ENCODE measurements at regions not wholly inside any gene's neighbourhood (a gene's known extent, or its start where the extent isn't known, plus 50 kb on each side); places are given as distances from the start of the nearest gene placed in this dataset.

DNA sequence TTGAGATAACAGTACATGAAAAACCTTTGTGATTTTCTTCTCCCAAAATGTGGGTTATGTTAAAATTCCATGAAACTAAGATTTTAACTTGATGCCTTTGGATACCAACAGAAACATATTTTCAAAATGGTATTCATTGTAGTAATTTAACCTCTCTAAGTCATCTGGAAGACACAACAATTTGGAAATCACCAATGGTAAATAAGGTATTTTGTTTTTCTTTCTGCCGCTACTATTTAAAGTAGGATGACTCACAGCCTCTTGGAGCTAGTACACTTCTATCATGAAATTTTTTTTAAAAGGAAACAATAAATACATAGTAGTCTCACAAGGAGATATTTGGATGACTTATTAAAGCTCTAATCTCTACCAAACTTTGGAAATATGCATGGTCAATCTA is 291.6 kb upstream of the VEPH1 start:
- DNase-seq, result no peak

DNA sequence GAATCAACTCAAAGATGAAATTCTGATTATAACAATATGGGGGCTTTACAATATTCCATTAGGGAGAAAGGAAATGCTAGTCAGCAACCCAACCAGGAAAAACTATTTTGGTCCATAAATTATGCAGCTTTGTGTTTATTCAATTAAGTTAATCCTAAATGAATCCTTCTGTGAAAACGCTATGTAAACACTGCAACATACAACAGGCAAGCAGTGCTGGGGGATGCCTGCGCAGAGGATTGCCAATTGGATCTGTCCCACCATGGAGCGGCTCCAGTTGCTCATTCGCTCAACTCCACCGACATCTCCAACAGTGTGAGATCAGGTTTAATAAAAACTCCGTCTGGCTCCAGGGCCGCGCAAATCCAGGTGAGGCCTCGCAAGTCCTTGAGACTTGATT is 290.5 kb upstream of the VEPH1 start:
- DNase-seq, result no peak

- DNase-seq, result no peak
These were observed 285.9 kb upstream of the VEPH1 start for GRCh38 chr3:157789162-157789561.

- DNase-seq, result no peak
These were observed 283.4 kb upstream of the VEPH1 start for GRCh38 chr3:157786618-157787017.

- DNase-seq, result no peak
These were observed 283.0 kb upstream of the VEPH1 start for GRCh38 chr3:157786211-157786610.

DNA sequence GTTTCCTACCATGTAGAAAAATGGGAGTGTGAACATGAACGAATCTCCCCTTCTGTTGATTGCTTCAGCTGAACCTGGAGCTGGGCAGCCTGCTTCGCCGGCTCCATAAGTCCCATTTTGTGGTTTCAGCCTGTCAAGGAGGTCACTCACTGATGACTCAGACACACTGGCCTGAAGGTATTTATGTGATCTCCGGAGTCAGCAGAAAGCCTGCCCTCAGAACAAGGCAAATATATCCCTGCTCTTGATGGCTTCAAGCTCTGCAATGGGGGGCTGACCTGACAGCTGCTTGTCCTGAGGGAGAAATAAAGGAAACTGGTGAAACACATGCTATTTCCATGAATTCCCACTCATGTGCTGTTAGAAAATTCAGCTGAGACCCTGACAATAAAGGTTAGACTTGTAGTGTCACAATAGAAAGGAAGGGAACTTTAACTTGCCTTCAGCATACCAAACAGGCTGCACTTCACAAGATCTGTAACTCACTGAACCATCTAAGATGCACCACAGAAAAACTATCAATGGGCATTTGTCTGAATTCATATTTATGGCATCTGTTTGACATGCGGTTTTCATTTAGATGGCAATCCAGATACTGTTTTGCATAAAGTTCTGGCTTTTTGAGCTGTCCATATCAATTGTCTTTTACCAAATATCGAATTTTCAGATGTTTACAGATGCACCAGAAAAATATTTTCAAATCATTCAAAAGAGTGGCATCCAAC is 282.0 kb upstream of the VEPH1 start:
- no peak for DNase-seq

- no peak for DNase-seq
These were observed 279.0 kb upstream of the VEPH1 start for GRCh38 chr3:157782236-157782635.

DNA sequence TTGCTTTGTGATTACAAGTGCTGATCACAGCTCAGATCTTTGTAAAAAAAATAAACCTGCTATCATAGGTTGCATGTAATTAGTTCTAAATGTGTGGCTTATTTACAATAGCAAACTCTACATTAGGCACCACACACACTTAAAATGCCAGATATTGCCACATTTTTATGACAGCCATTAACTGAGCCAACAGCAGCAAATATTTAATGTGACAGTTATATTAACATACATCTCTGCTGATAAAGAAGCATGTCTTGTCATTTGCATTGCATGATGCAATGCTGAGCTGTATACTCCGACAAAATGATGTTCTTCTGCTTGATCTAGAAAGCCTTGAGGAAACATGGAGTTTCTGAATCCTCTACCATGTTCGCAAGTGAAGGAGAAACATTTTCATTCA is 273.6 kb upstream of the VEPH1 start:
- no peak for DNase-seq

- no peak for DNase-seq
These were observed 272.2 kb upstream of the VEPH1 start for GRCh38 chr3:157775446-157775845.

- DNase-seq, result no peak
These were observed 266.2 kb upstream of the VEPH1 start for GRCh38 chr3:157769378-157769777.

- DNase-seq, result no peak
These were observed 264.4 kb upstream of the VEPH1 start for GRCh38 chr3:157767607-157768006.

- DNase-seq, result no peak
These were observed 260.4 kb upstream of the VEPH1 start for GRCh38 chr3:157763644-157764043.

- DNase-seq, result no peak
These were observed 256.1 kb upstream of the VEPH1 start for GRCh38 chr3:157759311-157759710.

DNA sequence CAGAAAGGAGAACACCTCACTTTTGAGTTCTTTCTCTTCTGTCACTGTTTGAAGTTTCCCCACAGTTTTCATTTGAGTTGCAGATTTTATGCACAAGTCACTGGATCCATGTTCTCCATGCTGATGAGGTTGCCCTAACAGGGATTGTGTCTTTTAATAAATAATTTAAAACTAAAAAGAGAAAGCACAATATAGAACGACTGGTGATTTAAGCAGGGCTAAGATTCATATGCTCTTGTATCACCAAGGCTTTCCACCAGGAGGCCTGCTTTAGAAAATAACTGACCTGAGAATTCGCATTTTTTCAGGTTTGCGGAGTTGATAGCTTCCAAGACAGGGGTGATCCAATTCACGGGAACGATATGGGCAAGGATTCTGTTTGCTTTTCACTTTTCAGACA is 252.0 kb upstream of the VEPH1 start:
- DNase-seq, result no peak

DNA sequence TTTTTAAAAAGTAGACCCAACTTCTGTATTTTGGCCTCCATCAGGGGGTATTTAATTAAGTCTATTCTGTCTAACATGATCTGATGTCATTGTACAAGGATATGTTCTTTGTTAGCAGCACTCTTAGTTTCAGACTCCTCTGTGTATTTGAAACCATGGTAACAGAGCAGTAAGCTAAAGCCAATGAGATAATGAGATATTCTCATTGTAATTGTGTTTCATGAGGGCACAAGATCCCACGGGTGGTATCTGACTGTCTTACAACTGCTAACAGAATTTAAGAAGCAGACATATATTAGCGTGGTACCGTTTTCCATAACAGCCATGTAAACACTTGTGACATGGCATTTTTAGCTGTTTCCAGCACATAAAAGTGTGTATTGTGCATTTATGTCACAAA is 251.2 kb upstream of the VEPH1 start:
- no peak for DNase-seq

- no peak for DNase-seq
These were observed 250.5 kb upstream of the VEPH1 start for GRCh38 chr3:157753787-157754136.

DNA sequence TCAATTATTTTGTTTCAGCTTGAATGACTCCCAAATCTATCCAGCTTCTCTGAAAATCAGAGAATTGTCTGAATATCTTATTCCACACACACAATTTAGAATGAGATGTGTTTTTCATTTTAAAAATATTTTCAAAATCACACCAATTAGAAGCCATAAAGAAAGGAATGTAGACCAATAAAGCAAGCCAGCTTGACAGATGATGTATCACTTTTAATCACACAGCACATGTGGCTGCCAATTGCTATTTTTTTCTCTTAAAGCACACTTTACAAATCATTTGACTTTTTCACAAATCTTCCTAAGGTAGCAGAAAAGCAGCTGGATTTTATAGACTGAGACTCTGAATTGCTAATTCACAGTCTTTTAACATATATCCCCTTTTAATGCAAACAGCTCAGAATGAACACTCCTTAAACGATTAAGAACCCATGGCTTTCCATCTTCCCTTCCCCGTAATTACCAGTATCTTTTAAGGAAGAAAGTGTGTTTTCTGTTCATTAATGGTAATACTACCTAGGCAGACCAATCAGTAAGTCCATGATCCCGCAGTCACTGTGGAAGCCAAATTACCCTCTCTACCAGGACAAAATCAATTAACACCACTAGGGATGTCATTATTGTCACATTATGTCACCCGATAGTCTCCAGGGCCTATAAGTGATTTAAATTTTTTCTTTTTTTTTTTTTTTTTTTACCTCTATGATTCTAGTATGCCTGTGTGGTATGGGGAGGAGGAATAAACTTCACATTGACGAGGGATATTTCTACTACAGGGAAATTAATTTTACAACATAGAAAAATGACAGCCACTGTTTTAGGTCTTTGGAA is 250.0 kb upstream of the VEPH1 start:
- DNase-seq, result no peak

DNA sequence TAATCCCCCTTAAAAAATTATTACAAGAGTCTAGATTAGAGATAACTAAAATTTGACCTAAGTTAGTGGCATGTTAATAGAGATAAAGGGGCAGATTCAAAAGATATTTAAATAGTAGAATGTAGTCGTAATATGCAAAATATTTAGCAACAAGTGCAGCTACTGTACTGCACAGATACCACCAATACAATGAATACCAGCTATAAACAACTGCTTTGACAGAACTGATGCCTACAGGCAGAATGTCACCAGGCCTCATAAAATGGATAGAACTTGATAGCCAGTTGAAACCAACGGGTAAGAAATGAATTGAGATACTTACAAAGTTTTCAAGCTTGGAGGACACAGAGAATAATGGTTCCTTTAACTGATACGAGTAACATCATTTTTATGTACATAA is 249.3 kb upstream of the VEPH1 start:
- DNase-seq, result no peak

GRCh38 chr3:157751386-157751785 is 248.2 kb upstream of the VEPH1 start:
- no peak for DNase-seq

- DNase-seq, result no peak
These were observed 243.2 kb upstream of the VEPH1 start for GRCh38 chr3:157746391-157746790.

- DNase-seq, result no peak
These were observed 238.4 kb upstream of the VEPH1 start for GRCh38 chr3:157741607-157742006.

DNA sequence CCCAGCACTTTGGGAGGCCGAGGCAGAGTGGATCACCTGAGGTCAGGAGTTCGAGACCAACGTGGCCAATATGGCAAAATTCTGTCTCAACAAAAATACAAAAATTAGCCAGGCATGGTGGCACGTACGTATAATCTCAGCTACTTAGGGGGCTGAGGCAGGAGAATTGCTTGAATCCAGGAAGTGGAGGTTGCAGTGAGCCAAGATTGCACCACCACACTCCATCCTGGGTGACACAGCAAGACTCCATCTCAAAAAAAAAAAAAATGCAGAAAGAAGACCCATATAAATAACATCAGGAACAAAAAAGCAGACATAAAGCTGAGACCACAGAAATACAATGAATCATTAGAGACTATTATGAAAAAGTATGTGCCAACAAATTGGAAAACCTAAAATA is 235.2 kb upstream of the VEPH1 start:
- DNase-seq, result no peak

GRCh38 chr3:157718800-157719199 is 215.6 kb upstream of the VEPH1 start:
- DNase-seq, result no peak

GRCh38 chr3:157713101-157713500 is 209.9 kb upstream of the VEPH1 start:
- no peak for DNase-seq

- no peak for DNase-seq
These were observed 202.0 kb upstream of the VEPH1 start for GRCh38 chr3:157705258-157705657.
